ENCODE measurements at regions not wholly inside any gene's neighbourhood (a gene's known extent, or its start where the extent isn't known, plus 50 kb on each side); places are given as distances from the start of the nearest gene placed in this dataset.

GRCh38 chr12:63056649-63057048 is 94.4 kb downstream of the AVPR1A start:
- FAIRE-seq (no peak), DNase-seq (ENCODE audit: insufficient read length, low spot score) (no peak)
- no peak for TF ChIP-seq CTCF (IDR thresholded peaks at IDR 0.05; ENCODE audit: insufficient read depth, missing control alignments)

- DNase-seq (ENCODE audit: insufficient read length, low spot score) (no peak), FAIRE-seq (no peak)
- no peak for TF ChIP-seq CTCF (IDR thresholded peaks at IDR 0.05; ENCODE audit: insufficient read depth, missing control alignments)
Measured at GRCh38 chr12:63052696-63053095, 98.3 kb downstream of the AVPR1A start.

- no peak for DNase-seq (ENCODE audit: insufficient read length, low spot score)
- FAIRE-seq = no peak
- TF ChIP-seq CTCF (IDR thresholded peaks at IDR 0.05; ENCODE audit: insufficient read depth, missing control alignments) = no peak
Measured at GRCh38 chr12:63047146-63047545, 103.9 kb downstream of the AVPR1A start.

- no peak for DNase-seq (ENCODE audit: insufficient read length, low spot score)
- TF ChIP-seq CTCF (IDR thresholded peaks at IDR 0.05; ENCODE audit: insufficient read depth, missing control alignments) = no peak
- no peak for FAIRE-seq
Measured at GRCh38 chr12:63045020-63045860, 105.8 kb downstream of the AVPR1A start.

- DNase-seq (ENCODE audit: insufficient read length, low spot score) (no peak), FAIRE-seq (no peak)
- no peak for TF ChIP-seq CTCF (IDR thresholded peaks at IDR 0.05; ENCODE audit: insufficient read depth, missing control alignments)
Measured at GRCh38 chr12:63042646-63043045, 107.7 kb upstream of the PPM1H start.

GRCh38 chr12:63041601-63042000 is 106.7 kb upstream of the PPM1H start:
- TF ChIP-seq CTCF (IDR thresholded peaks at IDR 0.05; ENCODE audit: insufficient read depth, missing control alignments) = no peak
- no peak for DNase-seq (ENCODE audit: insufficient read length, low spot score)
- no peak for FAIRE-seq

- DNase-seq (ENCODE audit: insufficient read length, low spot score) (no peak), FAIRE-seq (no peak)
- TF ChIP-seq CTCF (IDR thresholded peaks at IDR 0.05; ENCODE audit: insufficient read depth, missing control alignments) = no peak
Measured at GRCh38 chr12:63040526-63041220, 105.7 kb upstream of the PPM1H start.

Measured in D721Med (cell line).